Fibroblast of lung (primary cell): ENCODE measurements at regions not wholly inside any gene's neighbourhood (a gene's known extent, or its start where the extent isn't known, plus 50 kb on each side); places are given as distances from the start of the nearest gene placed in this dataset.

Experiments
- DNase-seq, 2 donors: peaks; one replicate each; pipeline versions ENCODE4 v3.0.0 to v3.0.0-alpha.2; 2010; ENCODE audit warnings: low read depth in 2 of 2
- H2AFZ ChIP-seq: 2 replicates; pipeline ENCODE4 v1.5.1; 2012; ENCODE audit warnings: low read length, control low read depth, inconsistent platforms
- H3K27ac ChIP-seq: 2 replicates; pipeline ENCODE4 v1.5.1; 2011; ENCODE audit warnings: low read length, control low read depth; ENCODE audit not compliant: insufficient read depth
- H3K27me3 ChIP-seq: 2 replicates; pipeline ENCODE4 v1.5.1; 2011; ENCODE audit warnings: mild to moderate bottlenecking, low read length; ENCODE audit not compliant: control insufficient read depth, insufficient read depth
- H3K36me3 ChIP-seq: 2 replicates; pipeline ENCODE4 v1.5.1; 2011; ENCODE audit warnings: low read length; ENCODE audit not compliant: control insufficient read depth, insufficient read depth
- H3K4me1 ChIP-seq: 2 replicates; pipeline ENCODE4 v1.5.1; 2011; ENCODE audit warnings: low read length; ENCODE audit not compliant: control insufficient read depth, insufficient read depth; ENCODE audit errors: extremely low read depth
- H3K4me2 ChIP-seq: 2 replicates; pipeline ENCODE4 v1.5.1; 2011; ENCODE audit warnings: low read length, control low read depth; ENCODE audit not compliant: insufficient read depth; ENCODE audit errors: extremely low read depth
- H3K4me3 ChIP-seq, 4 experiments: fragments of 200-600 bp in 1 of 4; sonication (generic) in 1 of 4; replicated peaks in 1 of 4; 2 replicates each; pipeline ENCODE4 v1.5.1; 2011 to 2016; ENCODE audit warnings: low read length in 4 of 4, low read depth in 3 of 4, mild to moderate bottlenecking in 3 of 4, control low read depth in 2 of 4, inconsistent platforms in 1 of 4, mixed read lengths in 1 of 4; ENCODE audit not compliant: insufficient read depth in 1 of 4; ENCODE audit errors: control extremely low read depth in 1 of 4
- H3K79me2 ChIP-seq: 2 replicates; pipeline ENCODE4 v1.5.1; 2012; ENCODE audit warnings: mild to moderate bottlenecking, low read length, inconsistent platforms; ENCODE audit not compliant: control insufficient read depth, insufficient read depth
- H3K9ac ChIP-seq: 2 replicates; pipeline ENCODE4 v1.5.1; 2011; ENCODE audit warnings: mild to moderate bottlenecking, low read length, control low read depth; ENCODE audit not compliant: insufficient read depth
- H3K9me3 ChIP-seq: 2 replicates; pipeline ENCODE4 v1.5.1; 2012; ENCODE audit warnings: low read depth, low read length; ENCODE audit not compliant: control insufficient read depth, insufficient read depth
- H4K20me1 ChIP-seq: 2 replicates; pipeline ENCODE4 v1.5.1; 2011; ENCODE audit warnings: low read length; ENCODE audit not compliant: control insufficient read depth, insufficient read depth; ENCODE audit errors: extremely low read depth
- CTCF ChIP-seq, 2 donors: IDR thresholded peaks in 1 of 2; conservative IDR thresholded peaks in 1 of 2; 1 replicate in 1 of 2; 2 replicates in 1 of 2; pipeline ENCODE4 v1.5.1; 2011 to 2012; ENCODE audit warnings: low read length in 2 of 2, control low read depth in 1 of 2, inconsistent platforms in 1 of 2, low read depth in 1 of 2, mild to moderate bottlenecking in 1 of 2
- EZH2 ChIP-seq: IDR thresholded peaks from 2 replicates; pipeline ENCODE4 v1.5.1; 2012; ENCODE audit warnings: low read length, control low read depth, mild to moderate bottlenecking; ENCODE audit errors: missing control alignments

GRCh38 chr9:85453850-85454249 lies 287.9 kb downstream of the AGTPBP1 start:
- Histone ChIP-seq H3K27ac (no peak overlapping the region), H3K4me1 (no peaks in the 10 kb centered on the region), H3K4me2 (no peak overlapping the region), H3K79me2 (no peaks in the 10 kb centered on the region), H3K36me3 (no peaks in the 10 kb centered on the region), H3K9me3 (no peaks in the 10 kb centered on the region), H2AFZ (no peak overlapping the region), H4K20me1 (no peaks in the 10 kb centered on the region), H3K4me3 (no peak overlapping the region), H3K27me3 (no peaks in the 10 kb centered on the region), H3K9ac (no peak overlapping the region)
- no peak for DNase-seq
- TF ChIP-seq EZH2 = no peak
- no peak for TF ChIP-seq CTCF (conservative IDR thresholded peaks at IDR 0.05 in 1 of 2, IDR thresholded peaks at IDR 0.05 in 1 of 2; ENCODE audit: low read depth in 1 of 2, low read length in 2 of 2)

- no peak overlapping the region for H2AFZ ChIP-seq
- no peak overlapping the region for H3K4me2 ChIP-seq
- no peaks in the 10 kb centered on the region for H4K20me1 ChIP-seq
- H3K9ac ChIP-seq = no peak overlapping the region
- H3K79me2 ChIP-seq = no peaks in the 10 kb centered on the region
- H3K36me3 ChIP-seq = no peaks in the 10 kb centered on the region
- H3K27me3 ChIP-seq = no peaks in the 10 kb centered on the region
- no peaks in the 10 kb centered on the region for H3K4me1 ChIP-seq
- DNase-seq = no peak
- no peak for TF ChIP-seq CTCF (conservative IDR thresholded peaks at IDR 0.05 in 1 of 2, IDR thresholded peaks at IDR 0.05 in 1 of 2; ENCODE audit: low read depth in 1 of 2, low read length in 2 of 2)
- no peak for TF ChIP-seq EZH2
- H3K9me3 ChIP-seq = no peaks in the 10 kb centered on the region
- H3K27ac ChIP-seq = no peak overlapping the region
- H3K4me3 ChIP-seq = no peak overlapping the region
Observed at GRCh38 chr9:85452841-85453240, 288.9 kb downstream of the AGTPBP1 start.

GRCh38 chr9:85451680-85452079 lies 290.1 kb downstream of the AGTPBP1 start:
- no peak overlapping the region for H3K4me2 ChIP-seq
- H3K9me3 ChIP-seq = no peaks in the 10 kb centered on the region
- no peak for DNase-seq
- H3K9ac ChIP-seq = no peak overlapping the region
- TF ChIP-seq CTCF (conservative IDR thresholded peaks at IDR 0.05 in 1 of 2, IDR thresholded peaks at IDR 0.05 in 1 of 2; ENCODE audit: low read depth in 1 of 2, low read length in 2 of 2) (no peak), EZH2 (no peak)
- no peak overlapping the region for H3K27ac ChIP-seq
- H3K4me3 ChIP-seq = no peak overlapping the region
- H3K27me3 ChIP-seq = no peaks in the 10 kb centered on the region
- H4K20me1 ChIP-seq = no peaks in the 10 kb centered on the region
- H3K4me1 ChIP-seq = no peaks in the 10 kb centered on the region
- no peaks in the 10 kb centered on the region for H3K79me2 ChIP-seq
- no peaks in the 10 kb centered on the region for H3K36me3 ChIP-seq
- H2AFZ ChIP-seq = no peak overlapping the region
